Thoracic aorta (tissue), 2 donors: ENCODE measurements at regions not wholly inside any gene's neighbourhood (a gene's known extent, or its start where the extent isn't known, plus 50 kb on each side); places are given as distances from the start of the nearest gene placed in this dataset.

Experiments used
- ATAC-seq: fragments of 150-250 bp; one replicate; pipeline ENCODE4 v1.8.0; 2017; ENCODE audit warnings: low read depth; ENCODE audit not compliant: insufficient number of reproducible peaks, low FRiP score
- DNase-seq: peaks from one replicate; pipeline ENCODE4 v3.0.0-alpha.2; 2020; ENCODE audit warnings: low spot score
- H3K27ac ChIP-seq, 2 donors: fragments of 200-600 bp; sonication (generic); 1 replicate in 1 of 2; 2 replicates in 1 of 2; pipeline ENCODE4 v1.5.1; 2016; ENCODE audit warnings: mild to moderate bottlenecking in 2 of 2, moderate library complexity in 2 of 2
- H3K27me3 ChIP-seq: fragments of 200-600 bp; sonication (generic); replicated peaks from 2 replicates; pipeline ENCODE4 v1.6.0; 2016; ENCODE audit warnings: mild to moderate bottlenecking; ENCODE audit not compliant: insufficient read depth
- H3K36me3 ChIP-seq: fragments of 200-600 bp; sonication (generic); one replicate; pipeline ENCODE4 v1.5.1; 2016
- H3K4me1 ChIP-seq, 2 donors: fragments of 200-600 bp; sonication (generic); 1 replicate in 1 of 2; 2 replicates in 1 of 2; pipeline versions ENCODE4 v1.5.1 to v1.6.0; 2016; ENCODE audit warnings: low read depth in 2 of 2, mild to moderate bottlenecking in 1 of 2; ENCODE audit not compliant: control insufficient read depth in 1 of 2
- H3K4me3 ChIP-seq: fragments of 200-600 bp; sonication (generic); 2 replicates; pipeline ENCODE4 v1.5.1; 2016; ENCODE audit warnings: mild to moderate bottlenecking
- H3K9me3 ChIP-seq: fragments of 200-600 bp; sonication (generic); 2 replicates; pipeline ENCODE4 v1.5.1; 2016
- TF ChIP-seq, protein P1 (sequence below): fragments of 200-600 bp; sonication (generic); IDR thresholded peaks from one replicate; pipeline ENCODE4 v1.5.1; 2019; ENCODE audit warnings: antibody characterized with exemption

- H3K27ac ChIP-seq, result no peak overlapping the region
- H3K36me3 ChIP-seq, result no peaks in the 10 kb centered on the region
- H3K4me1 ChIP-seq, result peaks cover 3 to 13% of the 10 kb centered on the region in 2 donors
- ATAC-seq (no peak), DNase-seq (no peak)
- H3K27me3 ChIP-seq, result no peaks in the 10 kb centered on the region
- H3K4me3 ChIP-seq, result no peak overlapping the region
- TF ChIP-seq, protein P1, sequence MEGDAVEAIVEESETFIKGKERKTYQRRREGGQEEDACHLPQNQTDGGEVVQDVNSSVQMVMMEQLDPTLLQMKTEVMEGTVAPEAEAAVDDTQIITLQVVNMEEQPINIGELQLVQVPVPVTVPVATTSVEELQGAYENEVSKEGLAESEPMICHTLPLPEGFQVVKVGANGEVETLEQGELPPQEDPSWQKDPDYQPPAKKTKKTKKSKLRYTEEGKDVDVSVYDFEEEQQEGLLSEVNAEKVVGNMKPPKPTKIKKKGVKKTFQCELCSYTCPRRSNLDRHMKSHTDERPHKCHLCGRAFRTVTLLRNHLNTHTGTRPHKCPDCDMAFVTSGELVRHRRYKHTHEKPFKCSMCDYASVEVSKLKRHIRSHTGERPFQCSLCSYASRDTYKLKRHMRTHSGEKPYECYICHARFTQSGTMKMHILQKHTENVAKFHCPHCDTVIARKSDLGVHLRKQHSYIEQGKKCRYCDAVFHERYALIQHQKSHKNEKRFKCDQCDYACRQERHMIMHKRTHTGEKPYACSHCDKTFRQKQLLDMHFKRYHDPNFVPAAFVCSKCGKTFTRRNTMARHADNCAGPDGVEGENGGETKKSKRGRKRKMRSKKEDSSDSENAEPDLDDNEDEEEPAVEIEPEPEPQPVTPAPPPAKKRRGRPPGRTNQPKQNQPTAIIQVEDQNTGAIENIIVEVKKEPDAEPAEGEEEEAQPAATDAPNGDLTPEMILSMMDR, result no peak
- no peaks in the 10 kb centered on the region for H3K9me3 ChIP-seq
Observed at GRCh38 chr12:87656311-87656710, 372.9 kb downstream of the C12orf50 start.

- Histone ChIP-seq H3K36me3 (no peaks in the 10 kb centered on the region), H3K9me3 (no peaks in the 10 kb centered on the region), H3K27me3 (no peaks in the 10 kb centered on the region), H3K4me1 (no peaks in the 10 kb centered on the region), H3K4me3 (no peak overlapping the region), H3K27ac (no peak overlapping the region)
- ATAC-seq, result no peak
- TF ChIP-seq, protein P1, result no peak
- no peak for DNase-seq
Observed at GRCh38 chr12:87651670-87652425, 377.4 kb downstream of the C12orf50 start.

- TF ChIP-seq, protein P1, result no peak
- ATAC-seq, result no peak
- H3K4me1 ChIP-seq, result no peaks in the 10 kb centered on the region
- H3K27me3 ChIP-seq, result no peaks in the 10 kb centered on the region
- no peak overlapping the region for H3K27ac ChIP-seq
- no peaks in the 10 kb centered on the region for H3K36me3 ChIP-seq
- H3K4me3 ChIP-seq, result no peak overlapping the region
- DNase-seq, result no peak
- no peaks in the 10 kb centered on the region for H3K9me3 ChIP-seq
Observed at GRCh38 chr12:87642245-87642644, 387.0 kb downstream of the C12orf50 start.

- no peaks in the 10 kb centered on the region for H3K36me3 ChIP-seq
- TF ChIP-seq, protein P1, result no peak
- no peak for ATAC-seq
- H3K27ac ChIP-seq, result no peak overlapping the region
- no peaks in the 10 kb centered on the region for H3K4me1 ChIP-seq
- DNase-seq, result no peak
- no peaks in the 10 kb centered on the region for H3K9me3 ChIP-seq
- no peaks in the 10 kb centered on the region for H3K27me3 ChIP-seq
- H3K4me3 ChIP-seq, result no peak overlapping the region
Observed at GRCh38 chr12:87618199-87618598, 411.0 kb downstream of the C12orf50 start.

GRCh38 chr12:87612996-87613395 is 416.2 kb downstream of the C12orf50 start:
- H3K4me3 ChIP-seq, result no peak overlapping the region
- no peaks in the 10 kb centered on the region for H3K36me3 ChIP-seq
- DNase-seq, result no peak
- H3K9me3 ChIP-seq, result no peaks in the 10 kb centered on the region
- no peak for ATAC-seq
- H3K4me1 ChIP-seq, result no peaks in the 10 kb centered on the region
- H3K27me3 ChIP-seq, result no peaks in the 10 kb centered on the region
- H3K27ac ChIP-seq, result no peak overlapping the region
- TF ChIP-seq, protein P1, result no peak
